HG03095 (cell line): ENCODE measurements at regions not wholly inside any gene's neighbourhood (a gene's known extent, or its start where the extent isn't known, plus 50 kb on each side); places are given as distances from the start of the nearest gene placed in this dataset.
"Not testable (repeated sequence)": the region's sequence is repeated elsewhere in the genome, so short reads cannot be mapped to it uniquely, and the experiment has no call there.

Experiments
- ATAC-seq: cut with Tn5 transposase; IDR thresholded peaks from one replicate; pipeline ENCODE4 v1.9.1; 2021; ENCODE audit warnings: moderate library complexity; ENCODE audit not compliant: unreplicated experiment

GRCh38 chr1:101185421-101185820 lies 51.4 kb upstream of the S1PR1 start:
- no peak for ATAC-seq

GRCh38 chr1:101183388-101183699 lies 53.5 kb upstream of the S1PR1 start:
- no peak for ATAC-seq

DNA sequence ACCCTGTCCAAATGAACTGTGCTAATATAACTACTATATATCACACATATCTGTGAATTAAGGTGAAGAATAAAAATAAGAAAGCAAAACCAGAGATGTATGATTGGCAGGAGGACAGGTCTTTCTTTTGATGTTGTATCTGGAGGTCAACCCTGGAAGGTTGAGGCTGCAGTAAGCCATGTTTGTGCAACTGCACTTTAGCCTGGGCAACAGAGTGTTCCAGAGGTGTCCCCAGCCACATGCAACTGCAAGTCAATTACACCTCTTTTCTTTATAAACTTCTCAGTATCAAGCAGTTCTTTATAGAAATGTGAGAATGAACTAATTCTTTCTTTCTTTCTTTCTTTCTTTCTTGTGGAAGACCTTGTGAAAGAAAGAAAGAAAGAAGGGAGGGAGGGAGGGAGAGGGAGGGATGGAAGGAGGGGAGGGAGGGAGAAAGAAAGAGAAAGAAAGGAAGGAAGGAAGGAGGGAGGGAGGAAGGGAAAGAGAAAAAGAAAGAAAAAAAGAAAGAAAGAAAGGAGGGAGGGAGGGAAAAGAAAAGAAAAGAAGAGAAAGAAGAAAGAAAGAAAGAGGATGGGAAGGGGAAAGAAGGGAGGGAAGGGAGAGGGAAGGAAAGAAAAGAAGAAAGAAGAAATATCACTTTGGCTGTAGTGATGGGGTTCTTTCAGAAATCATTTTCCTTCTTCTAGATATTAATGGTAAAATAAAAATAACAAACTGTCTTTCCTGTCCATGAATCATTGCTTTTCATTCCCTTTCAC lies 54.0 kb upstream of the S1PR1 start:
- ATAC-seq = no peak

DNA sequence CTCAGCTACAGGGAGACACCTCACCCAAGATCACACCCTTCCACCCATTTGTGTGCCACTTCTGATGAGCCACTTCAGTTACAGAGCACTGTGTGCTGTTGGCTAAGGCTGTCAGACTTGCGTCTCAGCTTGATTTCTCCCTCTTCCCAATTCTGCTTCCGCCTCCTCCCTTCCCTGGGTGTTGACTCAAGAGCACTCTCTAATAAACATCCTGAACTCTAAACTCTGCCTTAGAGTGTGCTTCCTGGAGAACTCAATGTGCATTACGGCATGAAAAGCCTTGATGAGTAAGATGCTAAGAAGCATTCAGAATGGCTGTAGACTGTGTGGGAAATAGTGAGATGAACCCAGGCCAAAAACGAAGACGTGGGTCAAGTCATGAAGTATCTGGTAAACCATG lies 54.9 kb upstream of the S1PR1 start:
- no peak for ATAC-seq

DNA sequence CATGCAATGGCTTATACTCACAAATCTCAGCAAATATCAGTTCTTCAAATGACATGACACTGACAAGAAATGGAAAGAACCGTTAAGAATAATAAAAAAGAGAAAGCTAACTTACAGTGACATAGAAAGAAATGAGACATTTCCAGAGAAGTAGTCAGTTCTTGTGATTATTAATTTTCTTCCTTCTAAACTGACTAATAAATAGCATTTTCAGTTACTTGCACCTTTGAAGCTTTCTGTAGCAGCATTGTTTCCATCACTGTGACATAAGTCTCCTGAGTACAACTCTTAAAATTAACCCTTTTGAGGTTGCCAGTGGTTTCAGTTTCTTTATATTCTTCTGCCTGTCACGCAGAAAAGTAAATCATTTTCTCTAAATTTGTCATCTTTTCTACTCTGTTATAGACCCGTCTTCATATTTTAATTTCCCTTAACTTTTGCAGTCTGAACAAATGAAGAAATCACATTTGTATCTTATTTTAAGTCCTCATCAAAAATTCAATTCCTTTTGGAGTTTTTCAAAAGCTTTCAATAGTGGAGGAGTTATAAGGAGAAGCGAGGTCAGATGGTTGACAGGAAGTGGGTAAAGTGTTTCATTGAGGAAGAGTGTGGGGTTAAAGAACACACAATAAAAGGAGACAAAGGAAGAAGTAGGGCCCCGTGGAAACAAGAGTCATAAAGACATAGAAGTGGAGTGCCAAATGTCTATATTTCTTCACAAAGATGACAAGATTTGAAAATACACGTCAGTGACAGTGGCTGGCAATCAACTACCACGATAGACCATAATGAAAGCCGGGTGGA lies 57.9 kb upstream of the S1PR1 start:
- peak; percentile 90 for ATAC-seq

GRCh38 chr1:101178341-101178687 lies 58.5 kb upstream of the S1PR1 start:
- no peak for ATAC-seq

GRCh38 chr1:101175886-101176285 lies 60.9 kb upstream of the S1PR1 start:
- no peak for ATAC-seq

DNA sequence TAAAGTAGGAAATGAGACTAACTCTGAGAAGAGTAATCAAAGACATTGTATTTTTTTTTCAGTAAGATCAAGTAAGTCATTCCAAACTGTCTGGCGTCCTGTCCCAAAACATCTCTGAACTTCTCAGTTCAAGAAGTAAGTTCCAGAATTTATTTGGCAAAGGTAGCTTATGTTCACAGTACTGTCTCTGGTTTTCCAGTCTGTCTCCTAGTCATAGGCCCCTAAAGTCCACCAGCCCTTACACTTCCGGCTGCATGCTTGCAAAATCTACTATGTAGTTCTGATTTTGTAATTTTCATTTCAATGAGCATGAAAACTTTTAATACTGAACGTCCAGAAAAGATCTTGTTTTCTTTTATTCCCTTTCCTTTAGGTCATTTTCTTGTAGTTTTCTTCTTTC lies 61.4 kb upstream of the S1PR1 start:
- no peak for ATAC-seq

- no peak for ATAC-seq
Observed at GRCh38 chr1:101174722-101175121, 62.1 kb upstream of the S1PR1 start.

DNA sequence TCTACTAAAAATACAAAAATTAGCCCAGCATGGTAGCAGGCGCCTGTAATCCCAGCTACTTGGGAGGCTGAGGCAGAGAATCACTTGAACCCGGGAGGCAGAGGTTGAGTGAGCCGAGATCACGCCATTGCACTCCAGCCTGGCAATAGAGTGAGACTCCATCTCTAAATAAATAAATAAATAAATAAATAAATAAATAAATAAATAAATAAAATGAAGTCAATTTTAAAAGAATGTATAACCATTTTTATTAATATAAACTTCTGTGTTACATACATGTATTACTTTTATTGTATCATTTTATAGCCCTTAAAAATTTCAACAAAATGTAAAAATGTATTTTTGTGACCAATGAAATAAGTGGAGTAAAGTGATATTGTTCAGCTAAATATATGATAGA lies 62.5 kb upstream of the S1PR1 start:
- not testable (repeated sequence) for ATAC-seq

GRCh38 chr1:101170506-101171050 lies 66.2 kb upstream of the S1PR1 start:
- no peak for ATAC-seq

GRCh38 chr1:101167891-101168290 lies 68.9 kb upstream of the S1PR1 start:
- no peak for ATAC-seq

- ATAC-seq = no peak
Observed at GRCh38 chr1:101166583-101167120, 70.2 kb upstream of the S1PR1 start.

- ATAC-seq = no peak
Observed at GRCh38 chr1:101165954-101166353, 70.9 kb upstream of the S1PR1 start.

DNA sequence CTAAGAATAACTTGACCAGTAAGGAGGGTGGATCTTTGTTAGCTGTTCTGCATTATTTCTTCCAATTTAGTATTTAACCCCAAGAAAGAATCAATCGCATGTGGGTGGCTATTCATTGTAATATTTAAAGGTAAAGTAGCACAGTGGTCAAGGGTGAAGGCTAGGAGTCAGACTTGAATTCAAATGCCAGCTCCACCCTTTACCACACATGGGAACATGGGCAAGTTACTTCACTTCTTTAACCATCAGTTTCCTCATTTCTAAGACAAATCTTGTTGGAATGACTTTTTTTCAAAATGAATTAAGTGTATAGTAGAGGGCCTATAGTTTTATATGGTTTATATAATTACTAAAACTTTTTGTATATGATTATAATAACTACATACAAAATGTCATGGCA lies 71.3 kb upstream of the S1PR1 start:
- ATAC-seq = no peak

DNA sequence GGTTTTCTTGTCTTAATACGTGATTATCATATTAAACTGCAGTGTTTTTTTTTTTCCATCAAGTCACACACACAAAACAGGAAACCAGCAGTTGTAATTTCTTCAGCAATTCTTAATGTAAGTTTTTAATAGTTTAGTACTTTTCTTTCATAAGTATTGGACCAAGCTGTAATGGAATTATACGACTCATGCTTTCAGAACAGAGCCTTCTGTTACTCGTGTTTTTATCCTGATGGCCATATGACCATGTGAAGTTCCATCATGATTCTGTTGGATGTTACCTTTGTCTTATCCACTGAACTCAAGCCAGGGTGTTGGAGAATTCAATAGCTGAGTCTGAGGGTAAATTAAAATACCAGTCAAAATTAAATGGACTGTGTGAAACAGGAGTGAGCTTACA lies 72.0 kb upstream of the S1PR1 start:
- no peak for ATAC-seq

DNA sequence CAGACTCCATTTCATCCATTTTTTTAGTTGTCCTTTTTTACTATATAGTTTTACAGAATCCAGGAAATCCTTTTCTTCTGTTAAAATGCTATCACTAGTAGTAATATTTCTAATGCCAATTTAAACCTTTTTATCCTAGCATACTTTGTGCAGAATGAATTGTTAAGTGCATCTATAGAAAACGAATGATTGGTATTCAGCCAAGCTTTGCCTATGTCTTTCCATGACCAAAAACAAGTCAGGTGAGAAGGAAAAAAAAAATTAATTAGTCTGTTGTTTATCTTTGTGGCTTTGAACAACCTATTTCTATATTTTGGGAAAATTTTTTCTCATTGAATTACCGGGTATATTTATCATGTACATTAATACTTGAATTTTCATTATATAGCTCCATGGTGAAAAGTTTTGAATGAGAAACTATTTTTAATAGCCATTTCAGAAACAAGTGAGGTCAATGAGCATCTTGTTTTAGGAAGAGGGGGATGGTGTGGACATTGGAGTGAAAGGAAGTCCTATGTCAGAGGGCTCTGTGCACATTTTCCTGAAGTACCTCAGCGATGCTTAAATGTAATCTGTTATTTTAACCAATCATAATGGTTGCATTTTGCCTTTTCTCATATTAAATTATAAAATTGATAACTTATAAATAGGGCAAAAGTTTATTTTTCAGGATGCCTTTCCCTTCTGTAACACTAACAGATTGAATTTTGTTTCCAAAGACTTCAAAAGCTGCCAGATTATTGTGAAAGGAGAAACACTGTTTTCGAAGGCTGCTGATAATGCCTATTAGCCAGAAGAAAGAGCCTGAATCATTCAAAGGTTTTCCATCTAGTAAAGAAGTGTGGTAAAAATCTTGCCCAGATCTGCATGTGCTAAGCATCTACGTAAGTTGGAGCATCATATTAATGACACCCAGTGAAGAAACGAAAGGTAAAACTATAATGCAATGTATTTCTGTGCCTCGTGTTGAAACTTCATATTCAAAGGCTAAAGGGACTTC lies 73.8 kb upstream of the S1PR1 start:
- no peak for ATAC-seq

GRCh38 chr1:101162300-101162699 lies 74.5 kb upstream of the S1PR1 start:
- no peak for ATAC-seq

DNA sequence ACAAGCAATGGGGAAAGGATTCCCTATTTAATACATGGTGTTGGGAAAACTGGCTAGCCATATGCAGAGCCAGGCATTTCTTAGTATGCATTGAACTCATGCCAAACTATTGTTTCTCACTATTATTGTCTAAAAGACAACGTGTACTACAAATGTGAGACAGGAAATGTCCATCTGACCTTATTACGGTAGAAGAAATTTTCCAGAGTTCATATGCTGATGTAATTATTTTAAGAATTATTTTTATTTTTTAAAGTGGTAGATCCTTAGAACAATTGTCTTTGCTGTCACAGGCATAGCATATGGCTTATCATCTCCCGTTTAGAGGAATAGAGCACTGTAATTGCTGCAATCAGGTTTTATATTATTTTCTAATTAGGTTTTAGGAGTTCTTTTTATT lies 75.2 kb upstream of the S1PR1 start:
- ATAC-seq = no peak

- no peak for ATAC-seq
Observed at GRCh38 chr1:101158424-101158823, 78.4 kb upstream of the S1PR1 start.

- ATAC-seq = no peak
Observed at GRCh38 chr1:101154547-101154946, 82.3 kb upstream of the S1PR1 start.
